CD4-positive, alpha-beta T cell treated with Interleukin-21 for 1 hour (primary cell): ENCODE measurements at regions not wholly inside any gene's neighbourhood (a gene's known extent, or its start where the extent isn't known, plus 50 kb on each side); places are given as distances from the start of the nearest gene placed in this dataset.
A peak's percentile ranks its signal among the peaks of the same experiment; 100 is the strongest.
"Not testable (repeated sequence)": the region's sequence is repeated elsewhere in the genome, so short reads cannot be mapped to it uniquely, and the experiment has no call there.

Experiments
- DNase-seq: peaks from one replicate; pipeline ENCODE4 v3.0.0-alpha.2; 2020

DNA sequence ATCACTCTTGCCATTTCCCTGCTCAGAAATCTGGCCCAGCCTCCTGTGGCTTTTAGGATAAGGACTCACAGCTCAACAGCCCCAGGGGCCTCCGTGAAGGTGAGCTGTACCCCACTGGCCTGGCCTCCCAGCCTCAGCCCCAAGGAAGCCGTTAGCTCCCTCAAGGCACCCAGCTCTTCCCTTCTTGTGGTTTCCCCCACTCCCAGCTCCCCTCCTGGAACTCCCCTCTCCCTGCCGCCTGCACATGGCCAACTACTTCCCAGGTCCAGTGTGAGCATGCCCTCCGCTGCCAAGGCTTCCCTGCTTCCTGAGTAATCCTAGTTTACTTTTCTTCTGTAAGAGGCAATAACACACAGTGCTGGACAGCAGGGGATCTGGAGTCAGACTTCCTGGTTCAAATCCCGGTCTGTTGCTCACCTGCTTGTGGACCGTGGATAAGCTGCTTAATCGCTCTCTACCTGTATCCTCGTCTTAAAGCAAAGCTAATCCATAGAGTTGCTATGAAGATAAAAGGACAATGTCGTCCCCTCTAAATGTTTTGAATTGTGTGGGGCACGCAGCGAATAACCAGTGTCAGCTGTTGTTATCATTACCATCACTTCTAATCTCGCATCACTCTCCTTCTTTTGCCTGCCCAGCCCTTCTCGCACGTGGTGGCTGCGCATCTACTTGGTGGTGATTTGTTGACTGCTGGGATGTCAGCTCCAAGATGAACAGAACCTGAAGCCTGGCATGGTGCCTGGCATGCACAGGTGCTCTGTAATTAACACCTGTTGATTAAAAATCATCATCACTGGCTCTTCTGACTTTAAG lies 86.6 kb downstream of the C5orf15 start:
- no peak for DNase-seq

GRCh38 chr5:133878236-133878555 lies 90.2 kb downstream of the C5orf15 start:
- DNase-seq: no peak

DNA sequence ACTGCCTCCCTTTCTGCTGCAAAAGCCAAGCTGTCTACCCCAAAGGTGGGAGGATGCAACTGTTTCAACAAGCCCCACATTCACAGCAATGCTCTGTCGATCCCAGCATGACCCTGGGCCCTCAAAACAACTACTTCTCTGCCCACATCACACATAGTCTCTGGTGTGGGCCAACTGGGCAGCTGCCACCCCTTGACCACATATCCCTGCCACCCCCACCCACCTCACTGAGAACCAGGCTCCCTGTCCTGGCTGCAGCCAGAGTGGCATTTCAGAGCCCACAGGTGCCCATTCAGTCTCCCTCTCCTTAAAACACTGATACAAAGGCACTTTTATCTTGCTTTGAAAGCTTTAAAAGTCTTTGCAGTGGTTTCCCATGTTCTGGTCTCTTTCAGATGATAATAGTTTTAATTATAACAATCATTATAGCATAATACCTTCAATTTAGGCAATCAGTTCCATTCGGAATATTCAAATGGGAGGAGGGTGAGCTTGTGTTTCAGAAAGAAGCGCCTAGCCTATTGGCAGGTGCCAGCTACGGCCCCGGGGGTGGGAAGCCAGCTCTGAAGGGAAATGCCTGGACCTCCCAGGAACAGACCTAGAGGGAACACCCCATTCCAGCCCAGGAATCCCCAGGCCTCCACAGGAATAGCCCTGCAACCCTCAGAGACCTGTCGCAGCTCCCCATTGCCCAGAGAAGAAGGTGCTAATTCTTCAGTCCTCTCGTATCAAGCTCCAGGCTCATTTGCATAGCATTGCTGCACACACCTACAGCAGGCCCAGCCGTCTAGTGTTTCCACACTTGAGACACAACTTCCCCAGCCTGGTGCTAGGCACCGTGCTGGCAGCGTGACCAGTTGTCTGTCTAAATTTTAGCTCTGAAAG lies 90.8 kb downstream of the C5orf15 start:
- DNase-seq: no peak

- no peak for DNase-seq
These were observed 92.2 kb downstream of the C5orf15 start for GRCh38 chr5:133876266-133876665.

GRCh38 chr5:133875179-133875578 lies 93.2 kb downstream of the C5orf15 start:
- no peak for DNase-seq

GRCh38 chr5:133873449-133873848 lies 95.0 kb downstream of the C5orf15 start:
- DNase-seq: no peak

- no peak for DNase-seq
These were observed 97.8 kb downstream of the C5orf15 start for GRCh38 chr5:133870661-133871060.

- DNase-seq: no peak
These were observed 98.7 kb downstream of the C5orf15 start for GRCh38 chr5:133869519-133870335.

DNA sequence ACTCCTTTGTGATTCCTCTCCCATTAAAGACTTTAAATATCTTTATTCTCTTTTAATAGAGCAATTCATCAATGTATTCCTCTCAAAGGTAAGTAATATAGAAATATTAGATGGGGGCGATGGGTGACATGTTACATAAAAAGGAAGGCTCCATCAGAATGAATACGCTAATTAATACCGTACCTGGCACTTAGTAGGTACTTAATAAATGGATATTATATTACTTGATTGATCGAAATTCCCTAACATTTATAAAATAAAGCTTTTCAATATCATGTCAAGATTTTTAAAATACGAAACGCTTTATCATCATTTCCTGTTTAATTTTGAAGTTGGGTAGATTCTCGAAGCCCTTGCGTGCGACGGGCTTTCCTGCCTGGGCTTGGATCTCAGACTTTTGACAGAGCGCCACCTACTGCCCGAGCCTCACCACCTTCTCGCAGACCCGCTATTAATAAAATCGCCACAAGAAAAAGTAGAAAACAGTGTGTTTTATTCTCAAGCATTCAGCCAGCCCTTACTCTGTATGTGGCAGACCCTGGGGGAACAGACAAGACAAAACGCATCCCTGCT lies 99.4 kb downstream of the C5orf15 start:
- DNase-seq: peak; percentile 55

DNA sequence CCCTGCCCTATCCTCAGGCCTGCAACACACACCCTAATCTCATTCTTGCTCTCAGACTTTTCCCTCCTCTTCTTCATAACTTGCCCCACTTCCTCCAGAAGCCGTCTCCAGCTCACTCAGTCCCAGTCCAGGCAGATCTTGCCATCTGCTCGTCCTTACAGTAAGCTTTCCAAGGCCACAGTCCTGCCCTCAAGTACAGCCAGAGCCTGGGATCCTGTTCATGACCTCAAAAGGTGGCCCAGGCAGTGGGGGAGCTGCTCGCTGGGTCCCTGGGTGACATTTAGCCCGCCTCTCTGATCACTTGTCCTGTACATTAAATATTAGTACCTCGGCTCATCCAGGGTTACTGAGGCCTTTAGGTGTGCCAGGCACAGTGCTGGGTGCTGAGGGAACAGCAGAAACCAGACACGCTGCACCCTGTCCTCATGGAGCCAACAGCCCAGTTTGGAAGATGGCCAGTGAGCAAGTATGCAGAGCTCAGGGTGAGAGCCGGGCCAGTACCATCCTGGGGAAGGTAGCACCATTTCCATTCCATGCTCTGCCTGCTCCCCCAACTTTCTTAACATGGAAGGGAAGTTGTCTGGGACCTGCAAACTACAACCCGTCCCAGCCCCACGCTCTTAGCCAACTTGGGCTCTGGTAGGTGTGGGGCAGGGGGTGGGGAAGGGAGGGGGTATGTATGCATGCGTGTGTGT lies 100.4 kb downstream of the C5orf15 start:
- DNase-seq: no peak

DNA sequence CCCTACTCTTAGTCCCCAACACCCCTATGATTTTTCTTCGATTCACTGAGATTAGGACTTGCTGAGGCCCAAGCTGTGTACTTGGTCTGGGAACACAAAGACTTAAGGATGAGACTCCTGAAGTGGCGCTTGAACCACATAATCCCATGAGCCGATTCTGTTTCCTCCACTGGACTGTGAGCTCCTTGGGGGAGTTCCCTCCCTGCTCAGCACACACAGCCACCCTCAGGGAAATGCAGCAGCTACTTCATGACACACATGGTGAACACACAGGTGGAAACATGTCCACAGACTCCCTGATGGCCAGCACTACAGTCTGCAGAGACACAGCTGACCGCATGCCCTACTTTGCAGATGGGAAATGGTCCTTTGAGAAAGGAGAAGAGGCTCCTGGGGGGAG lies 101.1 kb downstream of the C5orf15 start:
- no peak for DNase-seq

- no peak for DNase-seq
These were observed 101.6 kb downstream of the C5orf15 start for GRCh38 chr5:133866903-133867245.

- DNase-seq: no peak
These were observed 102.1 kb downstream of the C5orf15 start for GRCh38 chr5:133866160-133866902.

DNA sequence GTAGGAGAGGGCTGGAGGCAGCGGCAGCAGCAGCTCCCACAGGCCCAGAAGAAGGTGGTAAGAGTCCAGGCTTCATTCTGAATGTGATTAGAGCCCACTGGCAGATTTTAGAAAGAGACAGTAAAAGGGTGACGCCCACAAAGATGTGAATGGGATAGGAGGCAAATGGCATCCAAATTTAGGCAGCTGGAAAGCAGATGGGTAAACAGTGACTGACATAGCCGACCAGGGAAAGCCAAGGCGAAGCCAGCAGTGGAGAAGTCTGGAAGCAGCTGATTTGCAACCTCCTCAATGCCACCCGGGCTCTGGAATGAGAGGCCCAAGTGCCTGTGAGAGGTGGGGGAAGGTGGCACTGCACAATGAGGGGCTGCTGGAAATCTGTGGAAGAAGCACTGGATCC lies 103.3 kb downstream of the C5orf15 start:
- DNase-seq: no peak

DNA sequence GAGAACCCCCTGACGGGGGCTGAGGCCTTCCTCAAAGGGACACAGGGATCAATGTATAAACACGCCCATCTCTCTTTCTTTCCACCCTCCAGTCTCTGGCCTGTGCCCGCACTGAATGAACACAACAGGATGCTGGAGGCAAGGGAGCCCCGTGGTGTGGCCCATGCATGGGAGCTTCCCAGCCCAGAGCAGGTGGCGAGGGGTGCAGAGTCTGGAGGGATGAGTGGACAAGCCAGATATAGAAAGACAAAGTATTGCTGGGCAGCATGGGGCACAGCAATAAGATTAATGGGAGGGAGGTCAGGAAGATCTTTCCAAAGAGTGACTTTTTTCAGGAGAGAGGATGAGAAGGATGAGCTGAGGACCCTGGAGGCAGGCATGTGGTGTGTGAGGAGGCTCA lies 103.7 kb downstream of the C5orf15 start:
- no peak for DNase-seq

DNA sequence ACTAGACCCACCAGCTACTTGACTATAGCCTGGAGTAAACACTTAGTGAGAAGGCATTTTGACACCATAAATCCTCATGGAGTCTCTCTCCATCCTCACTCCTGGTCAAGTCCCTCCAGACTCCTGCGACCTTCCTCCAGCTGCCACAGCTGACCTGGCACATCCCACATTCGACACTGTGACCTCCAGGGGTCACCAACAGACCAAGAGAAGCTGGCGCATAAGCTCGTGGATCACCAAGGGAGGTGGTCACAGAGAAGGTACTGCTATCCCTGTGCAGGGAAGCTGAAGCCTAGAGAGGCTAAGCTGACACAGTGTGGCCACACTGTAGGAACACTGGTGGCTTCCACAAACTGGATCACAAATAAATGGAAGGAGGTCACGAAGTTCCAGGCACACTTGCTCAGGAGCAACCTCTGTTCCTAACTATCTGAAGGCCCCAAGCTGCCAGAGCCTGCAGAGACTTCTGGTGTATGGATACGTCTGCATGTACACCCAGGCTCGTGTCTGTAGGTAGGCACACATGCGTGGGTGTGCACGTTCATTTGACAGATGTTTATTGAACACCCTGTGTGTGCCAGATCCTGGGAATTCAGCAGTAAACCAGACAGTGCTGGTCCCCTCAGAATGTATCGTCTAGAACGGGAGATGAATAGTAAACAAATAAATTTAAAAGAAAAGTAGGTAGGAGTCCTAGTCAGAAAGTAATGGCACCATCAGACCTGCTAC lies 104.4 kb downstream of the C5orf15 start:
- no peak for DNase-seq

- DNase-seq: no peak
These were observed 107.2 kb downstream of the C5orf15 start for GRCh38 chr5:133861161-133861737.

GRCh38 chr5:133859073-133859472 lies 109.4 kb downstream of the C5orf15 start:
- no peak for DNase-seq

DNA sequence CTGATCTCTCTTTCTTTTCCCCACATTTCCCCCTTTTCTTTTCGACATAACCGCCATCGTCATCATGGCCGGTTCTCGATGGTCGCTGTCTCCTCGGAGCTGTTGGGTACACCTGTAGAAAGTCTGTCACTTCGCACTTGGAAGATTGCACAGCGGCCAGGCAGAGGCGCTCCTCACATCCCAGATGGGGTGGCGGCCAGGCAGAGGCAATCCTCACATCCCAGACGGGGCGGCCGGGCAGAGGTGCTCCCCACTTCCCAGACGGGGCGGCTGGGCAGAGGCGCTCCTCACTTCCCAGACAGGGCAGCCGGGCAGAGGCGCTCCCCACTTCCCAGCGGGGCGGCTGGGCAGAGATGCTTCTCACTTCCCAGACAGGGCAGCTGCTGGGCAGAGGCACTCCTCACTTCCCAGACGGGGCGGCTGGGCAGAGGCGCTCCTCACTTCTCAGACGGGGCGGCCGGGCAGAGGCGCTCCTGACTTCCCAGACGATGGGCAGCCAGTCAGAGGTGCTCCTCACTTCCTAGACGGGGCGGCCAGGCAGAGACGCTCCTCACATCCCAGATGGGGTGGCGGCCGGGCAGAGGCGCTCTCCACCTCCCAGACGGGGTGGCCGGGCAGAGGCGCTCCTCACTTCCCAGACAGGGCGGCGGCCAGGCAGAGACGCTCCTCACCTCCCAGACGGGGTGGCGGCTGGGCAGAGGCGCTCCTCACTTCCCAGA lies 110.7 kb downstream of the C5orf15 start:
- DNase-seq: not testable (repeated sequence)

DNA sequence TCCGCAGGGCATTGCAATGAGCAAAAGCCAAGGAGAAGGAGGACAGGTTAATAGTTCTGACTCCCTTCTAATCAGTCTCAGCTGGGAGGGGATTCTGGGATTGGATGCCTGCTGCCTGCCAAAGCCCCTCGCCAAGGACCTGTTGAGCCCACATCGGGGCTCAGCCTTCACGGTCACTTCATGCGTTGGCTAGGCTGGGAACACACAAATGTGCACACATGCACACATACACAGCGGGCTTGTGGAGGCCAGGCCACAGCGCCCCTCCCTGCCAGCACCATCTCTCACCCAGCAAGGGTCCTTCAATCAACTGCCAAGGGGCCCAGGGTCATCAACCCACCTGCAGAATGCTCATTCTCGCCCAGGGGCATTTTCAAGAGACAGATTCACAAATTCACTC lies 113.9 kb downstream of the C5orf15 start:
- DNase-seq: no peak
